D341Med (cell line): ENCODE measurements at regions not wholly inside any gene's neighbourhood (a gene's known extent, or its start where the extent isn't known, plus 50 kb on each side); places are given as distances from the start of the nearest gene placed in this dataset.
"Not testable (repeated sequence)": the region's sequence is repeated elsewhere in the genome, so short reads cannot be mapped to it uniquely, and the experiment has no call there.

Experiments used
- DNase-seq: peaks from one replicate; pipeline ENCODE4 v3.0.0; 2012; ENCODE audit warnings: low spot score

GRCh38 chr3:166522017-166522416 lies 684.8 kb upstream of the BCHE start:
- DNase-seq = no peak

- no peak for DNase-seq
These were observed 682.2 kb upstream of the BCHE start for GRCh38 chr3:166519443-166519842.

DNA sequence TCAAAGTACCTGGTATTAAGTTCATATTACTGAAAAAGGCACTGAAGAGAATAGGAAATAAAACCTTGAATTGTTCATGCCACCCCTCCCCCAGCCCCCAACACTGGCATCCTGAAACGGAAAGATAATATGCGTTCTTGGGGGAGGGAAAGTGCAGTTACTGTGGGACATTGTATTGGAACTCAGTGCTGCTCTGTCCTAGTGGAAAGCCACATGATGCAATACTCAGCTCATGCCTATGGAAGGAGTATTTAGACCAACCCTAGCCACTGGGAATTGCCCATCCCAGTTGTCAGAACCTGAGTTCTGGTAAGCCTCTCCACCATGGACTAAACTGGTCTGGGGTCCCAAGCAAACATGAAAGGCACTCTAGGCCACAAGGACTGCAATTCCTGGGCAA lies 680.8 kb upstream of the BCHE start:
- DNase-seq = no peak

- DNase-seq = peak; percentile 23
These were observed 673.2 kb upstream of the BCHE start for GRCh38 chr3:166510382-166510781.

GRCh38 chr3:166500420-166500819 lies 663.2 kb upstream of the BCHE start:
- not testable (repeated sequence) for DNase-seq

- DNase-seq = no peak
These were observed 662.4 kb upstream of the BCHE start for GRCh38 chr3:166499636-166500035.

GRCh38 chr3:166498446-166498845 lies 661.2 kb upstream of the BCHE start:
- DNase-seq = no peak

DNA sequence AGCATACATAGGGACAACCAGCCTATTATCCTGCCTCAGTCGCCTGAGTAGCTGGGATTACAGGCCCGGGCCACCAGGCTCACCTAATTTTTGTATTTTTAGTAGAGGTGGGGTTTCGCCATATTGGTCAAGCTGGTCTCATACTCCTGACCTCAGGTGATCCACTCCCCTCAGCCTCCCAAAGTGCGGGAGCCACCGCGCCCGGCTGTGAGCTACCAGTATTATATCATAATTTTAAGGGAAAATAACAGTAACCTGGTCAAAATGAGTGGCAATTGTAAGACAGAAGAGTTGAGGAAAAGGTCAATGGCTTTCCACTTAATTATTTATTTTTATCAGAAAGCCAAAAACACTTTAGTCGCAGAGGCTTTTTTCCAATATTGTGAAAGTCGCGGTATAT lies 652.6 kb upstream of the BCHE start:
- no peak for DNase-seq

GRCh38 chr3:166488977-166489672 lies 651.9 kb upstream of the BCHE start:
- DNase-seq = no peak

- no peak for DNase-seq
These were observed 647.2 kb upstream of the BCHE start for GRCh38 chr3:166484470-166484869.

DNA sequence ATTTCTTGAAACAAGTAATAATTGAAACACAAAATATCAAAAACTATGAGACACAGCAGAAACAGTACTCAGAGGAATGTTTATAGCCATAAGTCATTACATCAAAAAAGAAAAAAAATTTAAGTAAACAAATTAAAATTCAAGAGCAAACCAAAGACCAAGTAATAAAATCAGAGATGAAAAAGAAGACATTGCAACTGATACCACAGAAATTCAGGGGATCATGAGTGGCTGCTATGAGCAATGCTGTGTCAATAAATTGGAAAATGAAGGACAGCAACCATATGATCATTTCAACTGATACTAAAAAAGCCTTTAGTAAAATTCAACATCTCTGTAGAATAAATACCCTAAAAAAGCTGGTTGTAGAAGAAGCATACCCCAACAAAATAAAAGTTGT lies 644.1 kb upstream of the BCHE start:
- no peak for DNase-seq

DNA sequence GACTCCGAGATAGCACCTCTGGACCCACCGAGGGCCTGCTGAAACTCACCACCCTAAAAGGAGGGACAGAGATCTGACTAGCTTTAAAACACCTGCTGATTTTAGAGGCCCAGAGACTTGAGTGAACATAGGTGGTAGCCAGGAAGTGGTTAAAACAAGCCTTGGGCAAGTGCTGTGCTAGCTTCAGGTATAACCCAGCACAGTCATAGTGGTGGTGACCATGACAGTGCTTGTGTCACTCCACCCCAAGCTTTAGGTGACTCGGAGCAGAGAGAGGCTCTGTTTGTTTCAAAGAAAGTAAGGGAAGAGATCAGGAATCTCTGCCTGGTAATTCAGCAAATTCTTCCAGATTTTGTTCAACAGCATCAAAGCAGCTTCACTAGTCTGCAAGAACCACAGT lies 641.1 kb upstream of the BCHE start:
- DNase-seq = no peak

DNA sequence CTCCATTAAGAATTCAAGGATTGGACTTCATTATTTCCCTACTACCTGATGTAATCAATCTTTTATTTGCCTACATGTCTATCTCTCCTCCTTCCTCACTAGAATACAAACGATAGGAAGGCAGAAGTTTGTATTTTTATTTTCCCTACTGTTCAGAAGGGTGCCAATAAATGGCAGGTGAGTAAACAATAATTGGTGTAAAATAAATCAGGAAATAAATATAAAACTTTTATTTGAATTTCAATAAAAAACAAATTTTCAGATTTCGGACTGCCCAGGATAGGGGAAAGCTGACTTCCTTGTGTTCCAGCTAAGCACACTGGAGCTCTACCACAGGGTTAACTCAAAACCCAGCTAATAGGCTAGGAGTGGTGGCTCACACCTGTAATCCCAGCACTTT lies 636.3 kb upstream of the BCHE start:
- DNase-seq = no peak

DNA sequence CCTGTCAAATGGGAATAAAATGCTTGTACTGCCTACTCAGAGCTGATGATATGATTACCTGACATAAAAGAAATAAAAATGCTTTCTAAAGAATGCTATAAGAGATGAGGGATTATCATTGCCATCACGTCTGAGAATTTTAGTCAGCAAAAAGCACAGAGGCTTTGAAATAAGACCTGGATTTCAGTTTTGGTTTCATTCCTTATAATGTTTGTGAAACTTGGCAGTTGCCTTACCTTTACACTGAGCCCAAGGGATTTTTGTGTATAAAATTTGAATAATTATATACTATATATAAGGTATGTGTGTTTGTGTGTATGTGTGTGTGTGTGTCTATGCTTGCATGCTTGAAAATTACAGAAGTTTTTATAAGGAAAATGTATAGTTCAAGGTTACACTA lies 634.8 kb upstream of the BCHE start:
- DNase-seq = no peak

DNA sequence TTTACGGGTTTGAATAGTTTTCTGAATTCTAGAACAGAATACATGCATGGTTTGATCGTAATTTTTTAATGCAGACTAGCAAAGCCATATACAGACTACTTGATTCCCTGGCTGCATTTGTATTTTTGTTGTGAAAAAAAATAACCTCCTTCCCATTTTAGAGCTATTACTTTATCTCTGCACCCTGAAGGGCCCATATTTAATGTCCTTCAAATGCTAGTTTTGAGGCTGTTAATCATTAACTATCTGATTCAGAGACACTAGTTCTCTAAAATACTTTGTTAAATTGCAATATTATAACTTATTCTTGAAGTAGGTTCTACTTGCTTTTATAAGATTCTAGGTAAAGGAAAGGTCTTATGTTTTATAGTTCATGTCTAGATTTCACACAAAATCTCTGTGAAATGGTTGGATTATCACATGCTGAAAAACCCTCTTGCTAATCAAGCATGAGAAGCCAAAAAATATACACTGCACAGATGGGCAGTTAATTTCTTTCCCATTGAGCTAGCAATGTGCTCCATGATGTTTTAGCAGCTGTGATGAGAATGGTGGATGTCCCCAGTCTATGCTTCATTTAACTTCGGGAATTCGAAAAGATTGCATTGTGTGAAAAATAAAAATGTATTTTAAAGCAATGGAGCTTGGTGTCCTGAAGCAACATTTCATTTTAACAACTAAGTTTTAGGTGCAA lies 634.0 kb upstream of the BCHE start:
- no peak for DNase-seq

- DNase-seq = no peak
These were observed 625.8 kb upstream of the BCHE start for GRCh38 chr3:166462891-166463470.

- no peak for DNase-seq
These were observed 624.4 kb upstream of the BCHE start for GRCh38 chr3:166461626-166462025.

- no peak for DNase-seq
These were observed 620.2 kb upstream of the BCHE start for GRCh38 chr3:166457382-166457781.

- DNase-seq = no peak
These were observed 619.1 kb upstream of the BCHE start for GRCh38 chr3:166456286-166456685.

GRCh38 chr3:166455744-166456143 lies 618.5 kb upstream of the BCHE start:
- DNase-seq = no peak

DNA sequence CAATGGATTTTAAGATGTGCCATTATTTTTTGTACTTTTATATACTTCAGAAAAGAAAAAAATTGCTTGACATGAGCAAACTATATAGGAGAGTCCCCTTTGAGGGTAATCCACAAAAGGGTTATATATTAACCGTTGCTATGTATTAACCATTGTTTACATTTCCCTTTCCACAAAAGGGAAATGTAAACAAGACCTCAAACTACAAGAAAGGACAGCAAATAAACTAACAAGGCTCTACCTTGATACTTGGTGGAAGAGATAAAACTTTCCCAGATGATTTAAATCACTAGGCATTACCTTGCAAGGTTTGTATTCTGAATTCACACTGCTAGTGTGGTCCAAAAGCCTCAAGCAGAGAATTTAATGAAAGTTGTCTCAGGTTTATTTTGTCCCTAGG lies 616.3 kb upstream of the BCHE start:
- DNase-seq = no peak

GRCh38 chr3:166451997-166452396 lies 614.8 kb upstream of the BCHE start:
- no peak for DNase-seq

- DNase-seq = no peak
These were observed 610.3 kb upstream of the BCHE start for GRCh38 chr3:166447513-166447912.

DNA sequence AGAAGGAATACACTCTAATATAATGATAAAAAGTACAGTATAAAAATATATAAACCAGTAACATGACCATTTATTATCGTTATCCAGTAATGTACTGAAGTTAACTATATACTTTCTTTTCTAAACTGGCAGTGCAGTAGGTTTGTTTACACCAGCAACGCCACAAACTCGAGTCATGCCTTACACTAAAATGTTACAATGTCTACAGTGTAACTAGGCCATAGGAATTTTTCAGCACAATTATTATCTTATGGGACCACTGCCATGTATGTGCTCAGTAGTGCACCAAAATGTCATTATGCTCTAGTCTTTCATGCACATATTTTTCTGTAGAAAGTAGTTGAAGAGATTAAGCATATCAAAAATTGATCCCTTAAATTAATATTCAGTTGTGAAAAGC lies 609.8 kb upstream of the BCHE start:
- no peak for DNase-seq
